ENCODE measurements at regions not wholly inside any gene's neighbourhood (a gene's known extent, or its start where the extent isn't known, plus 50 kb on each side); places are given as distances from the start of the nearest gene placed in this dataset.
A peak's percentile ranks its signal among the peaks of the same experiment; 100 is the strongest.

DNA sequence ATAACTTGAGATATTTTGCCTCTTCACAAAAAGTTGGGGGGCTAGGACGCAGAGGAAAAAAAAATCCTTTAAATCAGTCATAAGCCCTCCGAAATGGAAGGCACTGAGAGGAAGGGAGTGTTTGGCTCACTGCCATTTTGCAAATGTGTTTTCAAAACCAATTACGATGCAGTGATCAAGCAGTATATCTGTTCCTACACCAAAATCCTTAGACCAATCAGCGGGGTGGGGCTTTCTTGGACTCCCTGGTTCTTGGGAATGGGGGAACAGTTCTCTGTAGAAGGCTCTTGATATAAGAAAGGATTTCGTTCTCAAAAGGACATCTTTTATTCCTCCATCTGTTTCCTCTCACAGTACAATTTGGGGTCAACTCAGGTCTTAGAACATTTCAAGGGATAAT, 478.6 kb upstream of the JARID2 start:
- no peak overlapping the region for H2BK120ac ChIP-seq (ENCODE audit: low read depth, low read length)
- no peak overlapping the region for H3K4ac ChIP-seq (ENCODE audit: low read depth in 1 of 2, low read length in 2 of 2)
- no peaks in the 10 kb centered on the region for H3K4me1 ChIP-seq (ENCODE audit: control insufficient read depth, insufficient read depth, low read depth, low read length)
- no peak overlapping the region for H2BK15ac ChIP-seq (ENCODE audit: low read depth, poor library complexity, severe bottlenecking)
- DNase-seq, result no peak
- H2BK5ac ChIP-seq (ENCODE audit: low read depth, low read length, poor library complexity, severe bottlenecking), result no peak overlapping the region
- no peak overlapping the region for H3K27ac ChIP-seq (ENCODE audit: low read length, poor library complexity, severe bottlenecking)
- H2AK5ac ChIP-seq (ENCODE audit: low read length, severe bottlenecking), result no peak overlapping the region
- no peak overlapping the region for H4K8ac ChIP-seq (ENCODE audit: low read length)
- 98% methylated on average over 5 of the region's 5 CpGs for WGBS
- no peak overlapping the region for H3K4me3 ChIP-seq (ENCODE audit: insufficient read depth in 1 of 2, low read depth in 1 of 2, low read length in 2 of 2)
- H3K23ac ChIP-seq (ENCODE audit: low read length in 2 of 2), result no peak overlapping the region
- H3K9ac ChIP-seq (ENCODE audit: low read length), result no peak overlapping the region
- no peaks in the 10 kb centered on the region for H3K9me3 ChIP-seq (ENCODE audit: control insufficient read depth, low read length)
- H3K18ac ChIP-seq (ENCODE audit: low read depth in 1 of 2, low read length in 2 of 2), result no peak overlapping the region
- H2BK12ac ChIP-seq (ENCODE audit: low read length in 2 of 2), result no peak overlapping the region
- H2AFZ ChIP-seq (ENCODE audit: low read depth, low read length), result no peak overlapping the region
- H3K36me3 ChIP-seq (ENCODE audit: control insufficient read depth in 1 of 2, insufficient read depth in 2 of 2, low read depth in 1 of 2, low read length in 2 of 2), result no peaks in the 10 kb centered on the region
- no peak overlapping the region for H3K14ac ChIP-seq (ENCODE audit: low read length in 2 of 2)
- no peaks in the 10 kb centered on the region for H3K27me3 ChIP-seq (ENCODE audit: control insufficient read depth in 1 of 2, insufficient read depth in 1 of 2, low read length in 2 of 2)
- H4K91ac ChIP-seq (ENCODE audit: low read length), result no peak overlapping the region
- no peaks in the 10 kb centered on the region for H3K79me1 ChIP-seq (replicated peaks; ENCODE audit: low read length, poor library complexity, severe bottlenecking)
- no peak overlapping the region for H3K4me2 ChIP-seq (ENCODE audit: low read length, poor library complexity, severe bottlenecking)

DNA sequence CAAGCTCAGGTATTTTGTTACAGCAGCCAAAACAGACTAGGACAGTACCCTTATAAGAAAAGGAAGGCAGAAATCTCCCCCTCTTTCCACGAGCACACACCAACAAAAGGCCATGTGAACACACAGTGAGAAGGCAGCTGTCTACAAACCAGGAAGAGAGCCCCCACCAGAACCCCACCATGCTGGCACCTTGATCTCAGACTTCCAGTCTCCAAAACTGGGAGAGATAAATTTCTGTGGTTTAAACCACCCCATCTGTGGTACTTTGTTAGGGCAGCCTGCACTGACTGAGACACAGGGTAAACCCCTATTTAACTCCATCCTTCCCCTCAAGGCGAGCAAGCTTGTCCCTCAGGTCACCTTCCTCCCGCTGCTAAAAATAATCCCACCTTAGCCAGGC, 475.8 kb upstream of the JARID2 start:
- H3K36me3 ChIP-seq (ENCODE audit: control insufficient read depth in 1 of 2, insufficient read depth in 2 of 2, low read depth in 1 of 2, low read length in 2 of 2), result no peaks in the 10 kb centered on the region
- peak overlapping the region; percentile 40 to 60 for H3K4ac ChIP-seq (ENCODE audit: low read depth in 1 of 2, low read length in 2 of 2)
- no peak overlapping the region for H3K9ac ChIP-seq (ENCODE audit: low read length)
- H3K18ac ChIP-seq (ENCODE audit: low read depth in 1 of 2, low read length in 2 of 2), result peak overlapping the region; percentile 46 to 81
- H2AK5ac ChIP-seq (ENCODE audit: low read length, severe bottlenecking), result no peak overlapping the region
- H3K79me1 ChIP-seq (replicated peaks; ENCODE audit: low read length, poor library complexity, severe bottlenecking), result no peaks in the 10 kb centered on the region
- no peaks in the 10 kb centered on the region for H3K4me1 ChIP-seq (ENCODE audit: control insufficient read depth, insufficient read depth, low read depth, low read length)
- no peak overlapping the region for H3K4me3 ChIP-seq (ENCODE audit: insufficient read depth in 1 of 2, low read depth in 1 of 2, low read length in 2 of 2)
- no peaks in the 10 kb centered on the region for H3K9me3 ChIP-seq (ENCODE audit: control insufficient read depth, low read length)
- H2BK12ac ChIP-seq (ENCODE audit: low read length in 2 of 2), result peak overlapping the region in 1 of 2 experiments; percentile 89
- no peak overlapping the region for H2AFZ ChIP-seq (ENCODE audit: low read depth, low read length)
- H3K27me3 ChIP-seq (ENCODE audit: control insufficient read depth in 1 of 2, insufficient read depth in 1 of 2, low read length in 2 of 2), result no peaks in the 10 kb centered on the region
- H2BK120ac ChIP-seq (ENCODE audit: low read depth, low read length), result peak overlapping the region; percentile 64
- no peak overlapping the region for H4K8ac ChIP-seq (ENCODE audit: low read length)
- 91% methylated on average over 3 of the region's 3 CpGs for WGBS
- no peak overlapping the region for H3K14ac ChIP-seq (ENCODE audit: low read length in 2 of 2)
- H3K4me2 ChIP-seq (ENCODE audit: low read length, poor library complexity, severe bottlenecking), result no peak overlapping the region
- no peak overlapping the region for H3K23ac ChIP-seq (ENCODE audit: low read length in 2 of 2)
- no peak overlapping the region for H4K91ac ChIP-seq (ENCODE audit: low read length)
- H2BK5ac ChIP-seq (ENCODE audit: low read depth, low read length, poor library complexity, severe bottlenecking), result no peak overlapping the region
- DNase-seq, result no peak
- peak overlapping the region; percentile 40 for H2BK15ac ChIP-seq (ENCODE audit: low read depth, poor library complexity, severe bottlenecking)
- H3K27ac ChIP-seq (ENCODE audit: low read length, poor library complexity, severe bottlenecking), result no peak overlapping the region

DNA sequence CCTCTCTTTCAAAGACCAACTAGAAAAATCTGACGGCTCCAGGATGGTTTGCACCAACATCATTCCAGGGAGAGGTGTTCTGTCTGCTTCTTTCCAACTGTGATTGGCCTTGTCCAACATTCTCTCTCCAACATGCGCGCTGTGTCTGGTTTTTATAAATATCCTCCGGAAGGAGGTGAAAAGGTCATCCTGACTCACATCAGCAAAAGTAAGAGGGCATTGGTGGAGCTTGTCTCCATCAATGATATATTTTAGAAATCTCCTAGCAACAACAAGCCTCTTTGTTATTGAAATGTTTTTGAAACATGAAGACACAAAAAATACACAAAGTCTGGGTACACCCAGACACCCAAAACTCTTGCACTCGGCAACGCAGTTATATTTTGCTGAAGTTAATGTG, 475.3 kb upstream of the JARID2 start:
- Histone ChIP-seq H3K79me1 (replicated peaks; ENCODE audit: low read length, poor library complexity, severe bottlenecking) (no peaks in the 10 kb centered on the region), H2AFZ (ENCODE audit: low read depth, low read length) (no peak overlapping the region), H3K4me2 (ENCODE audit: low read length, poor library complexity, severe bottlenecking) (no peak overlapping the region), H2BK12ac (ENCODE audit: low read length in 2 of 2) (no peak overlapping the region), H2AK5ac (ENCODE audit: low read length, severe bottlenecking) (no peak overlapping the region), H3K14ac (ENCODE audit: low read length in 2 of 2) (no peak overlapping the region), H3K27ac (ENCODE audit: low read length, poor library complexity, severe bottlenecking) (no peak overlapping the region), H3K9ac (ENCODE audit: low read length) (no peak overlapping the region), H3K4me3 (ENCODE audit: insufficient read depth in 1 of 2, low read depth in 1 of 2, low read length in 2 of 2) (no peak overlapping the region), H3K23ac (ENCODE audit: low read length in 2 of 2) (no peak overlapping the region), H4K8ac (ENCODE audit: low read length) (no peak overlapping the region), H2BK5ac (ENCODE audit: low read depth, low read length, poor library complexity, severe bottlenecking) (no peak overlapping the region), H3K36me3 (ENCODE audit: control insufficient read depth in 1 of 2, insufficient read depth in 2 of 2, low read depth in 1 of 2, low read length in 2 of 2) (no peaks in the 10 kb centered on the region), H3K18ac (ENCODE audit: low read depth in 1 of 2, low read length in 2 of 2) (peak overlapping the region in 1 of 2 experiments; percentile 72), H3K9me3 (ENCODE audit: control insufficient read depth, low read length) (no peaks in the 10 kb centered on the region), H3K4ac (ENCODE audit: low read depth in 1 of 2, low read length in 2 of 2) (no peak overlapping the region), H2BK15ac (ENCODE audit: low read depth, poor library complexity, severe bottlenecking) (no peak overlapping the region), H3K4me1 (ENCODE audit: control insufficient read depth, insufficient read depth, low read depth, low read length) (no peaks in the 10 kb centered on the region), H2BK120ac (ENCODE audit: low read depth, low read length) (peak overlapping the region; percentile 35), H3K27me3 (ENCODE audit: control insufficient read depth in 1 of 2, insufficient read depth in 1 of 2, low read length in 2 of 2) (no peaks in the 10 kb centered on the region), H4K91ac (ENCODE audit: low read length) (peak overlapping the region; percentile 56)
- peak; percentile 92 for DNase-seq
- 25% methylated on average over 1 of the region's 6 CpGs for WGBS

DNA sequence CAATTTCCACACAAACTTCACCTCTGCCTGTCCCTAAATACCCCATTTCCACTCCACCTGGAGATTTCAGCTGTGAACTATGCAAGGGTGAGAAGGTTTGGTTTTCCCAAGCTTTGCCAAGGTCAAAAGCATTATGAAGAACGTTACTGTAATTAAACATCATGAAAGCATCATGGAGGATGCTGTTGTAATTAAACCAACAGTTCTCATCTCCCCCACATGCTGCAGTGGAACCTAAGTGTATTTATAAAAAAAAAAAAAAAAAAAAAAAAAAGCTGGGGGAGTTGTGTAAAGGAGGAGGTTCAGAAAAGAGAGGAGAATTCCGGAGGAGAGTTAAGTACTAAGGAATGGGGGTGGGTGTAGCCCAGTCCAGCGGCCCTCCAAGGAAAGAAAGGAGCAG, 474.9 kb upstream of the JARID2 start:
- no peak overlapping the region for H2AFZ ChIP-seq (ENCODE audit: low read depth, low read length)
- no peak overlapping the region for H3K23ac ChIP-seq (ENCODE audit: low read length in 2 of 2)
- H2BK12ac ChIP-seq (ENCODE audit: low read length in 2 of 2), result peak overlapping the region in 1 of 2 experiments; percentile 43
- no peak overlapping the region for H3K14ac ChIP-seq (ENCODE audit: low read length in 2 of 2)
- H3K36me3 ChIP-seq (ENCODE audit: control insufficient read depth in 1 of 2, insufficient read depth in 2 of 2, low read depth in 1 of 2, low read length in 2 of 2), result no peaks in the 10 kb centered on the region
- H2BK120ac ChIP-seq (ENCODE audit: low read depth, low read length), result peak overlapping the region; percentile 35
- H2BK15ac ChIP-seq (ENCODE audit: low read depth, poor library complexity, severe bottlenecking), result no peak overlapping the region
- H3K18ac ChIP-seq (ENCODE audit: low read depth in 1 of 2, low read length in 2 of 2), result peak overlapping the region in 1 of 2 experiments; percentile 72
- H3K27ac ChIP-seq (ENCODE audit: low read length, poor library complexity, severe bottlenecking), result no peak overlapping the region
- WGBS, result 78% methylated on average over 2 of the region's 3 CpGs
- no peak overlapping the region for H2BK5ac ChIP-seq (ENCODE audit: low read depth, low read length, poor library complexity, severe bottlenecking)
- no peaks in the 10 kb centered on the region for H3K4me1 ChIP-seq (ENCODE audit: control insufficient read depth, insufficient read depth, low read depth, low read length)
- no peaks in the 10 kb centered on the region for H3K27me3 ChIP-seq (ENCODE audit: control insufficient read depth in 1 of 2, insufficient read depth in 1 of 2, low read length in 2 of 2)
- no peak overlapping the region for H3K9ac ChIP-seq (ENCODE audit: low read length)
- H3K4ac ChIP-seq (ENCODE audit: low read depth in 1 of 2, low read length in 2 of 2), result no peak overlapping the region
- H3K4me3 ChIP-seq (ENCODE audit: insufficient read depth in 1 of 2, low read depth in 1 of 2, low read length in 2 of 2), result no peak overlapping the region
- no peaks in the 10 kb centered on the region for H3K79me1 ChIP-seq (replicated peaks; ENCODE audit: low read length, poor library complexity, severe bottlenecking)
- no peak overlapping the region for H3K4me2 ChIP-seq (ENCODE audit: low read length, poor library complexity, severe bottlenecking)
- no peak overlapping the region for H2AK5ac ChIP-seq (ENCODE audit: low read length, severe bottlenecking)
- H4K8ac ChIP-seq (ENCODE audit: low read length), result no peak overlapping the region
- H4K91ac ChIP-seq (ENCODE audit: low read length), result peak overlapping the region; percentile 56
- H3K9me3 ChIP-seq (ENCODE audit: control insufficient read depth, low read length), result peaks cover 1% of the 10 kb centered on the region
- peak; percentile 57 for DNase-seq

All from mesenchymal stem cell (in vitro differentiated cells and primary cell).